Neural progenitor cell (in vitro differentiated cells): ENCODE measurements at regions not wholly inside any gene's neighbourhood (a gene's known extent, or its start where the extent isn't known, plus 50 kb on each side); places are given as distances from the start of the nearest gene placed in this dataset.

Experiments
- EZH2 ChIP-seq: fragments of 200-600 bp; sonication (generic); IDR thresholded peaks from 2 replicates; pipeline ENCODE4 v1.6.1; 2017; ENCODE audit warnings: antibody characterized with exemption, mild to moderate bottlenecking, moderate library complexity
- TF ChIP-seq, protein P1 (sequence below): fragments of 200-600 bp; sonication (generic); IDR thresholded peaks from 2 replicates; pipeline ENCODE4 v1.5.1; 2017; ENCODE audit warnings: antibody characterized with exemption, mild to moderate bottlenecking

DNA sequence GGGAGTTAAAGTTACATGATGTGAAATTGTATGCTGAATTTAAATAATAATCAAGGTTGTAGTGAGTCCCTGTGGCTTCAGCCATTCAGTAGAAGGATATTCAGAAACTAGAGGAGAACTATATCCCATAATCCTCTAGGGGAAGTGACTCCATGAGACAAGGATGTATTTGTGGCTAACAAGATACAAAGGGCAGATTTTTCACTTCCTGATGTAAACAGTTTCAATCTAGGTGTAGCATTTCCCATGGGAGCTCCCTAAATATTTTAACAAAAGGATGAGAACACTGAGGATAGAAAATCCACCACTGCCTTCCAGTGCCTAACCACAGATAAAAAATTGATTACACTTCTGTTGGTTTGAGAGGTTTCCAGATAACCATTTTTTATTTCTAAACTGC is 435.4 kb upstream of the TENM3 start:
- no peak for TF ChIP-seq EZH2
- TF ChIP-seq, protein P1, sequence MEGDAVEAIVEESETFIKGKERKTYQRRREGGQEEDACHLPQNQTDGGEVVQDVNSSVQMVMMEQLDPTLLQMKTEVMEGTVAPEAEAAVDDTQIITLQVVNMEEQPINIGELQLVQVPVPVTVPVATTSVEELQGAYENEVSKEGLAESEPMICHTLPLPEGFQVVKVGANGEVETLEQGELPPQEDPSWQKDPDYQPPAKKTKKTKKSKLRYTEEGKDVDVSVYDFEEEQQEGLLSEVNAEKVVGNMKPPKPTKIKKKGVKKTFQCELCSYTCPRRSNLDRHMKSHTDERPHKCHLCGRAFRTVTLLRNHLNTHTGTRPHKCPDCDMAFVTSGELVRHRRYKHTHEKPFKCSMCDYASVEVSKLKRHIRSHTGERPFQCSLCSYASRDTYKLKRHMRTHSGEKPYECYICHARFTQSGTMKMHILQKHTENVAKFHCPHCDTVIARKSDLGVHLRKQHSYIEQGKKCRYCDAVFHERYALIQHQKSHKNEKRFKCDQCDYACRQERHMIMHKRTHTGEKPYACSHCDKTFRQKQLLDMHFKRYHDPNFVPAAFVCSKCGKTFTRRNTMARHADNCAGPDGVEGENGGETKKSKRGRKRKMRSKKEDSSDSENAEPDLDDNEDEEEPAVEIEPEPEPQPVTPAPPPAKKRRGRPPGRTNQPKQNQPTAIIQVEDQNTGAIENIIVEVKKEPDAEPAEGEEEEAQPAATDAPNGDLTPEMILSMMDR = no peak
